Neutrophil (primary cell): ENCODE measurements at regions not wholly inside any gene's neighbourhood (a gene's known extent, or its start where the extent isn't known, plus 50 kb on each side); places are given as distances from the start of the nearest gene placed in this dataset.

Source experiments
- H3K27ac ChIP-seq: fragments of 200-600 bp; sonication (generic); 2 replicates; pipeline ENCODE4 v1.5.1; 2016; ENCODE audit warnings: mild to moderate bottlenecking, moderate library complexity
- H3K27me3 ChIP-seq: fragments of 200-600 bp; sonication (generic); 2 replicates; pipeline ENCODE4 v1.6.0; 2016; ENCODE audit warnings: mild to moderate bottlenecking
- H3K36me3 ChIP-seq: fragments of 200-600 bp; sonication (generic); 2 replicates; pipeline ENCODE4 v1.5.1; 2017
- H3K4me1 ChIP-seq, 2 experiments: fragments of 200-600 bp in 1 of 2; sonication (generic) in 1 of 2; 1 replicate in 1 of 2; 2 replicates in 1 of 2; pipeline versions ENCODE4 v1.5.1 to v1.6.1; 2013 to 2016; ENCODE audit warnings: low read depth in 1 of 2, low read length in 1 of 2, mild to moderate bottlenecking in 1 of 2, moderate library complexity in 1 of 2; ENCODE audit not compliant: control insufficient read depth in 1 of 2, insufficient read depth in 1 of 2
- H3K4me3 ChIP-seq, 2 experiments: fragments of 200-600 bp in 1 of 2; sonication (generic) in 1 of 2; 1 replicate in 1 of 2; 2 replicates in 1 of 2; pipeline ENCODE4 v1.5.1; 2013 to 2016; ENCODE audit warnings: low read depth in 1 of 2, low read length in 1 of 2, mild to moderate bottlenecking in 1 of 2, moderate library complexity in 1 of 2
- H3K9me3 ChIP-seq: fragments of 200-600 bp; sonication (generic); 2 replicates; pipeline ENCODE4 v1.5.1; 2016
- CTCF ChIP-seq: fragments of 200-600 bp; sonication (generic); IDR thresholded peaks from 2 replicates; pipeline ENCODE4 v1.5.1; 2016; ENCODE audit warnings: antibody characterized with exemption

- no peaks in the 10 kb centered on the region for H3K36me3 ChIP-seq
- no peaks in the 10 kb centered on the region for H3K9me3 ChIP-seq
- H3K27ac ChIP-seq = no peak overlapping the region
- no peak for TF ChIP-seq CTCF
- no peaks in the 10 kb centered on the region for H3K27me3 ChIP-seq
- no peak overlapping the region for H3K4me3 ChIP-seq
- H3K4me1 ChIP-seq = peaks cover 16 to 17% of the 10 kb centered on the region in 2 experiments
Measured at GRCh38 chr20:4095639-4096038, 53.0 kb upstream of the SMOX start.

- no peaks in the 10 kb centered on the region for H3K27me3 ChIP-seq
- peak; percentile 74 for TF ChIP-seq CTCF
- no peaks in the 10 kb centered on the region for H3K9me3 ChIP-seq
- no peaks in the 10 kb centered on the region for H3K36me3 ChIP-seq
- peak overlapping the region; percentile 92 for H3K27ac ChIP-seq
- H3K4me1 ChIP-seq = peaks cover 52 to 54% of the 10 kb centered on the region in 2 experiments
- peak overlapping the region; percentile 31 to 50 for H3K4me3 ChIP-seq
Measured at GRCh38 chr20:4091490-4092479, 56.8 kb upstream of the SMOX start.

GRCh38 chr20:4090756-4091489, 57.7 kb upstream of the SMOX start:
- Histone ChIP-seq H3K27ac (peak overlapping the region; percentile 92), H3K36me3 (no peaks in the 10 kb centered on the region), H3K4me3 (peak overlapping the region; percentile 50 to 53), H3K9me3 (no peaks in the 10 kb centered on the region), H3K4me1 (peaks cover 60 to 63% of the 10 kb centered on the region in 2 experiments), H3K27me3 (no peaks in the 10 kb centered on the region)
- no peak for TF ChIP-seq CTCF

- Histone ChIP-seq H3K27me3 (no peaks in the 10 kb centered on the region), H3K4me3 (peak overlapping the region; percentile 50 to 53), H3K27ac (peak overlapping the region; percentile 92), H3K36me3 (no peaks in the 10 kb centered on the region), H3K4me1 (peaks cover 70 to 72% of the 10 kb centered on the region in 2 experiments), H3K9me3 (no peaks in the 10 kb centered on the region)
- no peak for TF ChIP-seq CTCF
Measured at GRCh38 chr20:4089756-4090487, 58.7 kb upstream of the SMOX start.

GRCh38 chr20:4088766-4089165, 59.9 kb upstream of the SMOX start:
- peak overlapping the region; percentile 52 for H3K27ac ChIP-seq
- TF ChIP-seq CTCF = no peak

More at GRCh38 chr20:4088766-4089165, 59.9 kb upstream of the SMOX start:
- Histone ChIP-seq H3K4me1 (peaks cover 82 to 83% of the 10 kb centered on the region in 2 experiments), H3K9me3 (no peaks in the 10 kb centered on the region), H3K4me3 (no peak overlapping the region), H3K27me3 (no peaks in the 10 kb centered on the region), H3K36me3 (no peaks in the 10 kb centered on the region)
